Type B pancreatic cell (in vitro differentiated cells): ENCODE measurements at regions not wholly inside any gene's neighbourhood (a gene's known extent, or its start where the extent isn't known, plus 50 kb on each side); places are given as distances from the start of the nearest gene placed in this dataset.

ENCODE experiments used
- DNase-seq: peaks from one replicate; pipeline ENCODE4 v3.0.0; 2021; ENCODE audit warnings: mixed read lengths; ENCODE audit not compliant: unreplicated experiment; ENCODE audit errors: extremely low spot score
- H3K27ac Mint-ChIP-seq: 2 replicates; pipeline ENCODE4 v1.8.0; 2021; ENCODE audit warnings: mild to moderate bottlenecking, mixed read lengths
- H3K27me3 Mint-ChIP-seq: 2 replicates; pipeline ENCODE4 v1.8.0; 2021; ENCODE audit warnings: mixed read lengths
- H3K36me3 Mint-ChIP-seq: 2 replicates; pipeline ENCODE4 v1.8.0; 2021; ENCODE audit warnings: mixed read lengths
- H3K4me1 Mint-ChIP-seq: one replicate; pipeline ENCODE4 v1.8.0; 2021; ENCODE audit warnings: mixed read lengths; ENCODE audit not compliant: unreplicated experiment
- H3K4me3 Mint-ChIP-seq: 2 replicates; pipeline ENCODE4 v1.8.0; 2021; ENCODE audit warnings: mild to moderate bottlenecking, mixed read lengths
- H3K9me3 Mint-ChIP-seq: 2 replicates; pipeline ENCODE4 v1.8.0; 2021; ENCODE audit warnings: mixed read lengths
- CTCF ChIP-seq: fragments of 200-600 bp; sonication (generic); conservative IDR thresholded peaks from 2 replicates; pipeline ENCODE4 v1.5.0; 2021; ENCODE audit warnings: antibody characterized with exemption, mild to moderate bottlenecking

GRCh38 chr7:38020121-38020785, 99.8 kb downstream of the EPDR1 start:
- no peak for DNase-seq
- no peak overlapping the region for H3K27ac Mint-ChIP-seq
- H3K27me3 Mint-ChIP-seq, result peaks cover 4% of the 10 kb centered on the region
- no peak overlapping the region for H3K4me3 Mint-ChIP-seq
- peaks cover 13% of the 10 kb centered on the region for H3K4me1 Mint-ChIP-seq
- no peaks in the 10 kb centered on the region for H3K36me3 Mint-ChIP-seq
- no peak for TF ChIP-seq CTCF
- peaks cover 4% of the 10 kb centered on the region for H3K9me3 Mint-ChIP-seq

- Mint-ChIP-seq H3K9me3 (no peaks in the 10 kb centered on the region), H3K27ac (no peak overlapping the region), H3K36me3 (no peaks in the 10 kb centered on the region), H3K4me3 (no peak overlapping the region), H3K27me3 (peaks cover 4% of the 10 kb centered on the region), H3K4me1 (peaks cover 13% of the 10 kb centered on the region)
- TF ChIP-seq CTCF, result no peak
- DNase-seq, result no peak
Observed at GRCh38 chr7:38021892-38022291, 101.5 kb downstream of the EPDR1 start.

GRCh38 chr7:38025815-38026214, 105.4 kb downstream of the EPDR1 start:
- no peak for DNase-seq
- TF ChIP-seq CTCF, result no peak
- Mint-ChIP-seq H3K4me1 (peaks cover 7% of the 10 kb centered on the region), H3K9me3 (no peaks in the 10 kb centered on the region), H3K27ac (no peak overlapping the region), H3K4me3 (no peak overlapping the region), H3K27me3 (no peaks in the 10 kb centered on the region), H3K36me3 (no peaks in the 10 kb centered on the region)

GRCh38 chr7:38027884-38028455, 107.5 kb downstream of the EPDR1 start:
- H3K36me3 Mint-ChIP-seq, result no peaks in the 10 kb centered on the region
- no peaks in the 10 kb centered on the region for H3K27me3 Mint-ChIP-seq
- no peak for TF ChIP-seq CTCF
- H3K4me1 Mint-ChIP-seq, result peaks cover 7% of the 10 kb centered on the region
- H3K27ac Mint-ChIP-seq, result no peak overlapping the region
- no peak overlapping the region for H3K4me3 Mint-ChIP-seq
- H3K9me3 Mint-ChIP-seq, result no peaks in the 10 kb centered on the region
- DNase-seq, result no peak

GRCh38 chr7:38034062-38034908, 113.8 kb downstream of the EPDR1 start:
- TF ChIP-seq CTCF, result no peak
- H3K4me3 Mint-ChIP-seq, result no peak overlapping the region
- H3K27me3 Mint-ChIP-seq, result no peaks in the 10 kb centered on the region
- no peaks in the 10 kb centered on the region for H3K36me3 Mint-ChIP-seq
- peaks cover 7% of the 10 kb centered on the region for H3K4me1 Mint-ChIP-seq
- no peak for DNase-seq
- H3K9me3 Mint-ChIP-seq, result peaks cover 5% of the 10 kb centered on the region
- no peak overlapping the region for H3K27ac Mint-ChIP-seq
